ENCODE measurements at regions not wholly inside any gene's neighbourhood (a gene's known extent, or its start where the extent isn't known, plus 50 kb on each side); places are given as distances from the start of the nearest gene placed in this dataset.

- no peak for TF ChIP-seq EP300 (IDR thresholded peaks at IDR 0.05)
- TF ChIP-seq POLR2A (IDR thresholded peaks at IDR 0.05): no peak
- TF ChIP-seq, protein P1, sequence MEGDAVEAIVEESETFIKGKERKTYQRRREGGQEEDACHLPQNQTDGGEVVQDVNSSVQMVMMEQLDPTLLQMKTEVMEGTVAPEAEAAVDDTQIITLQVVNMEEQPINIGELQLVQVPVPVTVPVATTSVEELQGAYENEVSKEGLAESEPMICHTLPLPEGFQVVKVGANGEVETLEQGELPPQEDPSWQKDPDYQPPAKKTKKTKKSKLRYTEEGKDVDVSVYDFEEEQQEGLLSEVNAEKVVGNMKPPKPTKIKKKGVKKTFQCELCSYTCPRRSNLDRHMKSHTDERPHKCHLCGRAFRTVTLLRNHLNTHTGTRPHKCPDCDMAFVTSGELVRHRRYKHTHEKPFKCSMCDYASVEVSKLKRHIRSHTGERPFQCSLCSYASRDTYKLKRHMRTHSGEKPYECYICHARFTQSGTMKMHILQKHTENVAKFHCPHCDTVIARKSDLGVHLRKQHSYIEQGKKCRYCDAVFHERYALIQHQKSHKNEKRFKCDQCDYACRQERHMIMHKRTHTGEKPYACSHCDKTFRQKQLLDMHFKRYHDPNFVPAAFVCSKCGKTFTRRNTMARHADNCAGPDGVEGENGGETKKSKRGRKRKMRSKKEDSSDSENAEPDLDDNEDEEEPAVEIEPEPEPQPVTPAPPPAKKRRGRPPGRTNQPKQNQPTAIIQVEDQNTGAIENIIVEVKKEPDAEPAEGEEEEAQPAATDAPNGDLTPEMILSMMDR (IDR thresholded peaks at IDR 0.05): peak; percentile 22 to 59 (median 53)
- Histone ChIP-seq H3K4me3 (no peak overlapping the region), H3K36me3 (no peaks in the 10 kb centered on the region), H3K4me1 (ENCODE audit: insufficient read depth) (peaks cover 3% of the 10 kb centered on the region), H3K27ac (no peak overlapping the region), H3K9me3 (no peaks in the 10 kb centered on the region), H3K27me3 (no peaks in the 10 kb centered on the region)
- 5 to 7% (median 7%) methylated on average over 21 of the region's 21 CpGs for WGBS, 3 donors
- intact Hi-C loops (cut with DNase I): loop anchor here in 3 of 4 donors (5.0 to 10.0 kb wide), 3 partner anchors 438 to 508 kb away; partner anchors contain the start of genes GALNT4 (in 1 of the 3) and POC1B (in 1 of the 3)
- peak in 2 of 5 donors; percentile 12 to 20 for DNase-seq
Observed at GRCh38 chr12:89016970-89017778, 335.1 kb downstream of the DUSP6 start.

DNA sequence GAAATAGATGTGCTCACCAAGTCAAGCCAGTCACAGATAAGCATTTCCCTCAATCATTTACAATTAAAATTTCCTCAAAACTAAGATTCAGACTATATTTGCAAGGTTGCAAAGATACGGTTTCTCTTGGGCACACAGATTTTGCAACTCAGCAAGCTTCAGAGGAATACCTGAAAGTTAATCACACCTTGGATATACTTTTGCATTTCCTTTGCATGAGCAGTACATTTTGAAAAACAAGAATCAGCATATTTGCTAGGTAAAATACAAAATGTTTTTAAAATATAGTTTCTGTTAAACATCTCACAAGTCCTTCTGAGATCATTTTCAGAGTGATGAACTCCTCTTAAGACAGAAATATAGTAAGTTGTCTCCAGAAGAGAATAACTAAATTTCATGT is 336.9 kb downstream of the DUSP6 start:
- DNase-seq: no peak
- Histone ChIP-seq H3K27ac (no peak overlapping the region), H3K4me3 (no peak overlapping the region), H3K27me3 (no peaks in the 10 kb centered on the region), H3K4me1 (ENCODE audit: insufficient read depth) (peaks cover 3% of the 10 kb centered on the region), H3K36me3 (no peaks in the 10 kb centered on the region), H3K9me3 (no peaks in the 10 kb centered on the region)
- no peak for TF ChIP-seq EP300 (IDR thresholded peaks at IDR 0.05)
- TF ChIP-seq, protein P1 (IDR thresholded peaks at IDR 0.05): no peak
- no peak for TF ChIP-seq POLR2A (IDR thresholded peaks at IDR 0.05)
- 61 to 79% (median 73%) methylated on average over 1 of the region's 1 CpG for WGBS, 3 donors
- intact Hi-C loops (cut with DNase I): loop anchor here in 3 of 4 donors (5.0 to 10.0 kb wide), 3 partner anchors 439 to 509 kb away; partner anchors contain the start of genes GALNT4 (in 1 of the 3) and POC1B (in 1 of the 3)

DNA sequence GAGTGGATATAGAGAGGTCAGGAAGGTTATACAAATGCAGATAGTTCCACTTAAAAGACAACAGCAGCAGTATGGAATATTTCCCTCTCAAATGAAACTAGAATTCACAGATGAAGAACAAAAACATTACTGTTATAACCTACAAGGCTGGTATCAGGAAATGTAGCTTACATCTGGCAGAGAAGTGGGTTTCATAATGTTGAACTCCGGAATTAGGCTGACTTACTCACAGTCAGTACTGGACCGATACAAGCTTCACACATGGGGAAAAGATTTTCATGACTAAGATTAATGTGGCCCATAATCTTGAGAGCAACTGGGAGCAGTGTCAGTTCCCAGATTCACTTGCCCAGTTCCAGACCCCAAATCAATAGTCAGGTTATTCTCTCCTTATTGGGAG is 353.9 kb downstream of the DUSP6 start:
- Histone ChIP-seq H3K36me3 (no peaks in the 10 kb centered on the region), H3K4me1 (ENCODE audit: insufficient read depth) (no peaks in the 10 kb centered on the region), H3K9me3 (no peaks in the 10 kb centered on the region), H3K4me3 (no peak overlapping the region), H3K27ac (no peak overlapping the region), H3K27me3 (peaks cover 3% of the 10 kb centered on the region)
- 88 to 93% (median 88%) methylated on average over 2 of the region's 2 CpGs for WGBS, 3 donors
- intact Hi-C loops (cut with DNase I): no loop called here
- no peak for DNase-seq
- TF ChIP-seq POLR2A (IDR thresholded peaks at IDR 0.05) (no peak), EP300 (IDR thresholded peaks at IDR 0.05) (no peak)
- TF ChIP-seq, protein P1 (IDR thresholded peaks at IDR 0.05): no peak

DNA sequence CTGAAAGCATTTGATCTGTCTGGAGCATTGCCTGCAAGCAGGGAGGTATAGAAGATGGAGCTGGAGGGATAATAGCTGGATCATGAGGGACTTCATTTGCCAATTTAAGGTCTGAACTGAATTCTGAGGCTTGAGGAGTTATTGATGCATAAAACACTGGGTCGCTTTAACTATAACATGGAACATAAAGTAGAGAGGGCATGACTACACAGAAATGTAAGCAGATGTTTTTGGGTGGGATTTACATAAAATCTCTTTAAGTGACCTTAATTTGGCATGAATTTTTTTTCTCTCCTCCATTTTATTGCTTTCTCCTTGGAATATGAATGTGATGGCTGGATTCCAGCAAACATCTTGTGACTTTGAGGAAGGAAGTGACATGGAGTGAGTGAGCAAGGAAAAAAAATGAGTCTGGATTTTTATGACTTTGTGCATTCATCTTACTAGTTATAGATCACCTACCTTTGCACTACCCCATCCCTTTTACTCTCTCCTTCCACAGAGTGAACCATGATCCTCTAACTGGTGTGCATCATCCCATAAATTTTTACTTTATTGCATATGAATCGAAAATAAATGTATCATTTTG is 356.0 kb downstream of the DUSP6 start:
- WGBS, 3 donors: 92 to 96% (median 95%) methylated on average over 2 of the region's 2 CpGs
- Histone ChIP-seq H3K27ac (no peak overlapping the region), H3K4me1 (ENCODE audit: insufficient read depth) (no peaks in the 10 kb centered on the region), H3K27me3 (peaks cover 3% of the 10 kb centered on the region), H3K4me3 (no peak overlapping the region), H3K9me3 (no peaks in the 10 kb centered on the region), H3K36me3 (no peaks in the 10 kb centered on the region)
- intact Hi-C loops (cut with DNase I): no loop called here
- TF ChIP-seq EP300 (IDR thresholded peaks at IDR 0.05): no peak
- no peak for TF ChIP-seq POLR2A (IDR thresholded peaks at IDR 0.05)
- TF ChIP-seq, protein P1 (IDR thresholded peaks at IDR 0.05): no peak
- no peak for DNase-seq

Data from ovary (tissue), 7 donors.